ENCODE measurements at regions not wholly inside any gene's neighbourhood (a gene's known extent, or its start where the extent isn't known, plus 50 kb on each side); places are given as distances from the start of the nearest gene placed in this dataset.

DNA sequence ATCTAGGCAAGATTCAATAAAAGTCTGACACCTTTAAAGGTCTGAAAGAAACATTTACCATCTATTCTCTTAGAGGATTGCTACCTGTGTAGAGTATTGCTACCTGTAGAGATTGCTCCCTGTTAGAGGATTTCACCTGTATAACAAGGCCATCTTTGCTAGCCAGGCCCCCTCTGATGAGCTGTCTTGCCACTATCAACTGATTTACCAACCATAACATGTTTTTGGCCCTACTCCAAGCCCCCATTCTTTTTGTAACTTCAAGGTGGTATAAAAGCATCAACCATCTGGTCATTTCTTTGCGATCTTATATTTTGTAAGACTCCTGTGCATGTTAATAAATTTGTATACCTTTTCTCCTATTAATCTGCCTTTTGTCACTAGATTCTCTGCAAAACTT lies 424.7 kb upstream of the CAMK1G start:
- TF ChIP-seq, protein P1, sequence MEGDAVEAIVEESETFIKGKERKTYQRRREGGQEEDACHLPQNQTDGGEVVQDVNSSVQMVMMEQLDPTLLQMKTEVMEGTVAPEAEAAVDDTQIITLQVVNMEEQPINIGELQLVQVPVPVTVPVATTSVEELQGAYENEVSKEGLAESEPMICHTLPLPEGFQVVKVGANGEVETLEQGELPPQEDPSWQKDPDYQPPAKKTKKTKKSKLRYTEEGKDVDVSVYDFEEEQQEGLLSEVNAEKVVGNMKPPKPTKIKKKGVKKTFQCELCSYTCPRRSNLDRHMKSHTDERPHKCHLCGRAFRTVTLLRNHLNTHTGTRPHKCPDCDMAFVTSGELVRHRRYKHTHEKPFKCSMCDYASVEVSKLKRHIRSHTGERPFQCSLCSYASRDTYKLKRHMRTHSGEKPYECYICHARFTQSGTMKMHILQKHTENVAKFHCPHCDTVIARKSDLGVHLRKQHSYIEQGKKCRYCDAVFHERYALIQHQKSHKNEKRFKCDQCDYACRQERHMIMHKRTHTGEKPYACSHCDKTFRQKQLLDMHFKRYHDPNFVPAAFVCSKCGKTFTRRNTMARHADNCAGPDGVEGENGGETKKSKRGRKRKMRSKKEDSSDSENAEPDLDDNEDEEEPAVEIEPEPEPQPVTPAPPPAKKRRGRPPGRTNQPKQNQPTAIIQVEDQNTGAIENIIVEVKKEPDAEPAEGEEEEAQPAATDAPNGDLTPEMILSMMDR (IDR thresholded peaks at IDR 0.05; ENCODE audit: insufficient read depth, low read length, poor library complexity, severe bottlenecking), result no peak
- TF ChIP-seq EZH2phosphoT487 (conservative IDR thresholded peaks at IDR 0.05; ENCODE audit: low read length), result no peak

All from SU-DHL-6 (cell line).